HEK293 (cell line): ENCODE measurements at regions not wholly inside any gene's neighbourhood (a gene's known extent, or its start where the extent isn't known, plus 50 kb on each side); places are given as distances from the start of the nearest gene placed in this dataset.

ENCODE experiments used
- CTCF ChIP-seq: fragments of 450-650 bp; formaldehyde crosslinking; IDR thresholded peaks from 2 replicates; pipeline ENCODE4 v1.5.1; 2016; ENCODE audit warnings: missing biosample characterization, missing genetic modification characterization
- ZNF311 ChIP-seq: fragments of 450-650 bp; formaldehyde crosslinking; IDR thresholded peaks from 2 replicates; pipeline ENCODE4 v1.5.1; 2017; ENCODE audit warnings: missing biosample characterization, missing genetic modification characterization, borderline replicate concordance
- ZNF660 ChIP-seq: fragments of 450-650 bp; IDR thresholded peaks from 2 replicates; pipeline ENCODE4 v1.5.1; 2018; ENCODE audit warnings: missing biosample characterization, mild to moderate bottlenecking, missing genetic modification characterization

GRCh38 chr16:51685498-51685897 is 534.4 kb upstream of the SALL1 start:
- TF ChIP-seq CTCF (tag by site-specific recombination): no peak
- no peak for TF ChIP-seq ZNF660 (tag by site-specific recombination)
- TF ChIP-seq ZNF311: no peak
